Calu3 (cell line): ENCODE measurements at regions not wholly inside any gene's neighbourhood (a gene's known extent, or its start where the extent isn't known, plus 50 kb on each side); places are given as distances from the start of the nearest gene placed in this dataset.

Experiments
- BruUV-seq: library from RNA; stranded (reverse); fragments of 400-500 nt; replicated peaks from 2 replicates; lab custom pipeline; 2021; lab: Mats Ljungman, UMichigan
- CTCF ChIA-PET: fragments of 300-600 bp; sonication (Branson Sonifier 250); formaldehyde crosslinking; loops from one replicate; lab custom pipeline; 2022; ENCODE audit warnings: antibody characterized with exemption; lab: Charles Lee
- DNase-seq: peaks from one replicate; pipeline ENCODE4 v3.0.0; 2022
- H3K27ac Mint-ChIP-seq: one replicate; pipeline ENCODE4 v1.8.0; 2022; ENCODE audit warnings: mixed read lengths; ENCODE audit not compliant: unreplicated experiment
- H3K27me3 Mint-ChIP-seq: one replicate; pipeline ENCODE4 v1.8.0; 2022; ENCODE audit warnings: mixed read lengths; ENCODE audit not compliant: unreplicated experiment
- H3K36me3 Mint-ChIP-seq: one replicate; pipeline ENCODE4 v1.8.0; 2022; ENCODE audit warnings: mild to moderate bottlenecking, moderate library complexity, mixed read lengths; ENCODE audit not compliant: insufficient read depth, unreplicated experiment
- H3K4me1 Mint-ChIP-seq: one replicate; pipeline ENCODE4 v1.8.0; 2022; ENCODE audit warnings: mild to moderate bottlenecking, low read depth, mixed read lengths; ENCODE audit not compliant: unreplicated experiment
- H3K4me3 Mint-ChIP-seq: one replicate; pipeline ENCODE4 v1.8.0; 2022; ENCODE audit warnings: mild to moderate bottlenecking, low read depth, moderate library complexity, mixed read lengths; ENCODE audit not compliant: unreplicated experiment
- H3K9me3 Mint-ChIP-seq: one replicate; pipeline ENCODE4 v1.8.0; 2022; ENCODE audit warnings: low read depth, mixed read lengths; ENCODE audit not compliant: unreplicated experiment
- intact Hi-C: fragments of 100-400 bp; cut with micrococcal nuclease; formaldehyde crosslinking; loops from one replicate; pipeline ENCODE4 v1.10.0; 2022; ENCODE audit not compliant: unreplicated experiment
- TF ChIP-seq, protein P1 (sequence below): fragments of 200-600 bp; IDR thresholded peaks from one replicate; pipeline ENCODE4 v1.8.0; 2022; ENCODE audit warnings: antibody characterized with exemption; ENCODE audit not compliant: unreplicated experiment

DNA sequence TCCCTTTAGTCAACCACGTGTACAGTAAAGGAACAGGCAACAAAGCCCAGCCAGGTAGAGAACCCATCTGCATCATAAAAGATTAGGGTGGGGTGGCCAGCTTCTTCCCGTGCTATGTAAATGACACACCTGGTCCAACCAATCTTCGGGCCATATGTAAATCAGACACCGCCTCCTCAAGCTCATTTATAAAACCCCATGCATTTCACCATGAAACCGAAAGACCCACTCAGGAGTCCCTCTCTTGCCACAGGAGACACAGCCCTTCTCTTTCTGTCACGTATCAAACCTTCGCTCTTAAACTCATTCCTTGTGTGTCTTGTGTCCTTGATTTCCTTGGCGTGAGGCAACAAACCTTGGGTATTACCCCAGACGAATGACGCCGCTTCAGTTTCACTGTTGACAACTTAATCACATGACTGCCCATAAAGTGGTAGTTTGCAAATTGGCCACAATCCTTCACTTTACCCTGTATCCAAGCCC is 59.8 kb upstream of the TBPL2 start:
- CTCF ChIA-PET = no interaction called here

DNA sequence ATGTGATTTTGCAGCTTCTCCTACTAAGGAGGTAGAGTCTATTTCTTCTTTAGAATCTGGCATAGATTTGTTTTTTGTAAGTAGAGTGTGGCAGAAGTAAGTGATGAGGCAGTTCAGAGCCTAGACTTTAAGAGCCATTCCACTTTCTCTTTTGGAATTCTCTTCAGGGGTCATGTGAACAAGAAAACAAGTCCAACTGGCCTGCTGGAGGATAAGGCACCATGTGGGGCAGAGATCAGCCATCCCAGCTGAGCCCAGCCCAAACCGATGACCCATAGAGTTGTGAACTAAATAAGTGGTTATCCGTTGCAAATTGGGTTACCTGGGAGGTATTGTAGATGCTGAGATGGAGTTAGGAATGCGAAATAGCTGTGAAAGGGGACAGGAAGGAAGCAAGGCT is 60.3 kb upstream of the TBPL2 start:
- intact Hi-C loops = no loop called here
- Mint-ChIP-seq H3K36me3 (no peaks in the 10 kb centered on the region), H3K4me1 (no peaks in the 10 kb centered on the region), H3K9me3 (no peaks in the 10 kb centered on the region), H3K4me3 (no peak overlapping the region), H3K27me3 (peaks cover 5% of the 10 kb centered on the region), H3K27ac (no peak overlapping the region)
- BruUV-seq = no TSS peak
- TF ChIP-seq, protein P1, sequence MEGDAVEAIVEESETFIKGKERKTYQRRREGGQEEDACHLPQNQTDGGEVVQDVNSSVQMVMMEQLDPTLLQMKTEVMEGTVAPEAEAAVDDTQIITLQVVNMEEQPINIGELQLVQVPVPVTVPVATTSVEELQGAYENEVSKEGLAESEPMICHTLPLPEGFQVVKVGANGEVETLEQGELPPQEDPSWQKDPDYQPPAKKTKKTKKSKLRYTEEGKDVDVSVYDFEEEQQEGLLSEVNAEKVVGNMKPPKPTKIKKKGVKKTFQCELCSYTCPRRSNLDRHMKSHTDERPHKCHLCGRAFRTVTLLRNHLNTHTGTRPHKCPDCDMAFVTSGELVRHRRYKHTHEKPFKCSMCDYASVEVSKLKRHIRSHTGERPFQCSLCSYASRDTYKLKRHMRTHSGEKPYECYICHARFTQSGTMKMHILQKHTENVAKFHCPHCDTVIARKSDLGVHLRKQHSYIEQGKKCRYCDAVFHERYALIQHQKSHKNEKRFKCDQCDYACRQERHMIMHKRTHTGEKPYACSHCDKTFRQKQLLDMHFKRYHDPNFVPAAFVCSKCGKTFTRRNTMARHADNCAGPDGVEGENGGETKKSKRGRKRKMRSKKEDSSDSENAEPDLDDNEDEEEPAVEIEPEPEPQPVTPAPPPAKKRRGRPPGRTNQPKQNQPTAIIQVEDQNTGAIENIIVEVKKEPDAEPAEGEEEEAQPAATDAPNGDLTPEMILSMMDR = no peak
- CTCF ChIA-PET = no interaction called here
- DNase-seq = no peak

More for the DNA sequence above, 59.8 kb upstream of the TBPL2 start:
- TF ChIP-seq, protein P1 = no peak
- no peaks in the 10 kb centered on the region for H3K36me3 Mint-ChIP-seq
- H3K9me3 Mint-ChIP-seq = no peaks in the 10 kb centered on the region
- no peak overlapping the region for H3K4me3 Mint-ChIP-seq
- no TSS peak for BruUV-seq
- no peaks in the 10 kb centered on the region for H3K4me1 Mint-ChIP-seq
- peaks cover 9% of the 10 kb centered on the region for H3K27me3 Mint-ChIP-seq
- intact Hi-C loops = no loop called here
- no peak overlapping the region for H3K27ac Mint-ChIP-seq
- no peak for DNase-seq

DNA sequence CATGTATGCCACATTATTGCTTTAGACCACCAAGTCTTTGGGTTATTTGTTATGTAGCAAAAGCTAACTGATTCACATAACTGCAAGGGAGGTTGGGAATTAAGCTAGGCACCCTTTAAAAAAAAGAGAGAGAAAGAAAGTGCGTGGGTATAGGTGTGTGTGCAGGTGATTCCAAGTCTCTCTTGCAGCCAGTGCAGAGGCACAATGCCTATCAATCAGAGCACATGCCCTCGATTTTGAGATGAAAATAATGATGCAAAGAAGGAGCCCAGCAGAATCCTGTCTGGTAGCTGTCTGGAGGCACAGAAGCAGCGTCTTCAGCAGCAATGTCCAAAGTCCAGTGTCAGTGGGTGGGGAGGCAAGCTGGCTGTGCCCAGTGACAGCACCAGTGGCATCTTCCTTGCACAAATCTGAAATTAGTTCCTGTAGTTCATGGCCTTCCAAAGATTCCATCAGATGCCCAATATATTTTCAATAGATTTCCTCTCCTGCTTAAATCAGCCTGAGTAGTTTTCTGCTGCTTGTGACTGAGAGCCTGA is 62.4 kb upstream of the TBPL2 start:
- no peak for DNase-seq
- no TSS peak for BruUV-seq
- CTCF ChIA-PET = no interaction called here
- Mint-ChIP-seq H3K27ac (no peak overlapping the region), H3K9me3 (no peaks in the 10 kb centered on the region), H3K4me1 (no peaks in the 10 kb centered on the region), H3K4me3 (no peak overlapping the region), H3K27me3 (no peaks in the 10 kb centered on the region), H3K36me3 (no peaks in the 10 kb centered on the region)
- intact Hi-C loops = no loop called here
- TF ChIP-seq, protein P1 = no peak

DNA sequence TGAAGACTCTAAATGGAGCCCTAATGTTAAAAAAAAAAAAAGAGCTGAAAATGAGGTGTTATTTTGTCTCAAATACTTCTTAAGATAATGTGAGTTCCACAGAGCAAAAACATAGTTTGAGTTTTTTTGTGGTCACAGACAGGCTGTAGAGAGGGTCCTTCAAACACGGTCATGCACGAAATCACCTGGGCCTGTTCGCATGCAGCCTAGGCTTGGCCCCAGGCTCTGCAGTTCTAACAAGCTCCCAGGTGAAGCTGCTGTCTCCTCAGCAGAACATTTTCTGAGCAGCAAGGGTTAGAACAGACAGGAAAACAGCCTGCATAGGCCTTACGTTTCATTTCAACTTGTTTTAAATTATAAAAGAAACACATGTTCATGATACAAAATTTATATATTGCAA is 65.4 kb upstream of the TBPL2 start:
- no peaks in the 10 kb centered on the region for H3K27me3 Mint-ChIP-seq
- DNase-seq = no peak
- H3K9me3 Mint-ChIP-seq = peaks cover 3% of the 10 kb centered on the region
- intact Hi-C loops = no loop called here
- no peaks in the 10 kb centered on the region for H3K36me3 Mint-ChIP-seq
- BruUV-seq = no TSS peak
- no peak overlapping the region for H3K4me3 Mint-ChIP-seq
- CTCF ChIA-PET = no interaction called here
- no peaks in the 10 kb centered on the region for H3K4me1 Mint-ChIP-seq
- TF ChIP-seq, protein P1 = no peak
- H3K27ac Mint-ChIP-seq = no peak overlapping the region
